ENCODE measurements at regions not wholly inside any gene's neighbourhood (a gene's known extent, or its start where the extent isn't known, plus 50 kb on each side); places are given as distances from the start of the nearest gene placed in this dataset.
"Not testable (repeated sequence)": the region's sequence is repeated elsewhere in the genome, so short reads cannot be mapped to it uniquely, and the experiment has no call there.

GRCh38 chr2:38486213-38487026, 109.3 kb upstream of the ATL2 start:
- 65% methylated on average over 8 of the region's 11 CpGs for WGBS (ENCODE audit: insufficient coverage)
- H3K27ac ChIP-seq (ENCODE audit: low read depth, low read length), result no peak overlapping the region

GRCh38 chr2:38485734-38486133, 108.7 kb upstream of the ATL2 start:
- H3K27ac ChIP-seq (ENCODE audit: low read depth, low read length), result no peak overlapping the region
- 100% methylated on average over 2 of the region's 3 CpGs for WGBS (ENCODE audit: insufficient coverage)

More at GRCh38 chr2:38486213-38487026, 109.3 kb upstream of the ATL2 start:
- Histone ChIP-seq H3K9me3 (ENCODE audit: control insufficient read depth, insufficient read depth, low read length) (no peaks in the 10 kb centered on the region), H3K4me3 (ENCODE audit: low read depth, low read length) (no peak overlapping the region), H3K27me3 (ENCODE audit: control insufficient read depth, insufficient read depth, low read length) (no peaks in the 10 kb centered on the region), H3K36me3 (ENCODE audit: control insufficient read depth, insufficient read depth, low read length) (no peaks in the 10 kb centered on the region), H3K4me1 (ENCODE audit: control insufficient read depth, insufficient read depth, low read length) (no peaks in the 10 kb centered on the region)
- DNase-seq (ENCODE audit: low read depth in 4 of 6, low spot score in 6 of 6), result no peak

GRCh38 chr2:38484957-38485356, 107.9 kb upstream of the ATL2 start:
- H3K4me3 ChIP-seq (ENCODE audit: low read depth, low read length), result no peak overlapping the region
- H3K36me3 ChIP-seq (ENCODE audit: control insufficient read depth, insufficient read depth, low read length), result no peaks in the 10 kb centered on the region
- H3K27ac ChIP-seq (ENCODE audit: low read depth, low read length), result no peak overlapping the region
- peaks cover 4% of the 10 kb centered on the region for H3K9me3 ChIP-seq (ENCODE audit: control insufficient read depth, insufficient read depth, low read length)
- no peaks in the 10 kb centered on the region for H3K27me3 ChIP-seq (ENCODE audit: control insufficient read depth, insufficient read depth, low read length)
- no peak for DNase-seq (ENCODE audit: low read depth in 4 of 6, low spot score in 6 of 6)
- WGBS (ENCODE audit: insufficient coverage), result 83% methylated on average over 1 of the region's 5 CpGs
- no peaks in the 10 kb centered on the region for H3K4me1 ChIP-seq (ENCODE audit: control insufficient read depth, insufficient read depth, low read length)

More at GRCh38 chr2:38485734-38486133, 108.7 kb upstream of the ATL2 start:
- Histone ChIP-seq H3K27me3 (ENCODE audit: control insufficient read depth, insufficient read depth, low read length) (no peaks in the 10 kb centered on the region), H3K4me1 (ENCODE audit: control insufficient read depth, insufficient read depth, low read length) (no peaks in the 10 kb centered on the region), H3K36me3 (ENCODE audit: control insufficient read depth, insufficient read depth, low read length) (no peaks in the 10 kb centered on the region), H3K4me3 (ENCODE audit: low read depth, low read length) (no peak overlapping the region), H3K9me3 (ENCODE audit: control insufficient read depth, insufficient read depth, low read length) (peaks cover 2% of the 10 kb centered on the region)
- no peak for DNase-seq (ENCODE audit: low read depth in 4 of 6, low spot score in 6 of 6)

- WGBS (ENCODE audit: insufficient coverage), result 72% methylated on average over 5 of the region's 5 CpGs
Measured at GRCh38 chr2:38483776-38484501, 106.9 kb upstream of the ATL2 start.

GRCh38 chr2:38482710-38483109, 105.6 kb upstream of the ATL2 start:
- not testable (repeated sequence) for H3K27ac ChIP-seq (ENCODE audit: low read depth, low read length); H3K36me3 ChIP-seq (ENCODE audit: control insufficient read depth, insufficient read depth, low read length); H3K4me1 ChIP-seq (ENCODE audit: control insufficient read depth, insufficient read depth, low read length); H3K9me3 ChIP-seq (ENCODE audit: control insufficient read depth, insufficient read depth, low read length); H3K4me3 ChIP-seq (ENCODE audit: low read depth, low read length); H3K27me3 ChIP-seq (ENCODE audit: control insufficient read depth, insufficient read depth, low read length); DNase-seq (ENCODE audit: low read depth in 4 of 6, low spot score in 6 of 6)
- WGBS (ENCODE audit: insufficient coverage), result no CpG with 5 or more reads among the region's 6 CpGs

More at GRCh38 chr2:38483776-38484501, 106.9 kb upstream of the ATL2 start:
- no peak for DNase-seq (ENCODE audit: low read depth in 4 of 6, low spot score in 6 of 6)
- no peak overlapping the region for H3K27ac ChIP-seq (ENCODE audit: low read depth, low read length)
- no peaks in the 10 kb centered on the region for H3K4me1 ChIP-seq (ENCODE audit: control insufficient read depth, insufficient read depth, low read length)
- no peaks in the 10 kb centered on the region for H3K36me3 ChIP-seq (ENCODE audit: control insufficient read depth, insufficient read depth, low read length)
- no peaks in the 10 kb centered on the region for H3K27me3 ChIP-seq (ENCODE audit: control insufficient read depth, insufficient read depth, low read length)
- H3K9me3 ChIP-seq (ENCODE audit: control insufficient read depth, insufficient read depth, low read length), result peaks cover 4% of the 10 kb centered on the region
- H3K4me3 ChIP-seq (ENCODE audit: low read depth, low read length), result no peak overlapping the region

GRCh38 chr2:38480617-38481016, 103.5 kb upstream of the ATL2 start:
- no peak for DNase-seq (ENCODE audit: low read depth in 4 of 6, low spot score in 6 of 6)
- Histone ChIP-seq H3K9me3 (ENCODE audit: control insufficient read depth, insufficient read depth, low read length) (peaks cover 4% of the 10 kb centered on the region), H3K27me3 (ENCODE audit: control insufficient read depth, insufficient read depth, low read length) (no peaks in the 10 kb centered on the region), H3K36me3 (ENCODE audit: control insufficient read depth, insufficient read depth, low read length) (no peaks in the 10 kb centered on the region), H3K4me1 (ENCODE audit: control insufficient read depth, insufficient read depth, low read length) (peaks cover 6% of the 10 kb centered on the region), H3K4me3 (ENCODE audit: low read depth, low read length) (no peak overlapping the region), H3K27ac (ENCODE audit: low read depth, low read length) (no peak overlapping the region)

- Histone ChIP-seq H3K4me3 (ENCODE audit: low read depth, low read length) (no peak overlapping the region), H3K36me3 (ENCODE audit: control insufficient read depth, insufficient read depth, low read length) (no peaks in the 10 kb centered on the region), H3K27me3 (ENCODE audit: control insufficient read depth, insufficient read depth, low read length) (no peaks in the 10 kb centered on the region), H3K4me1 (ENCODE audit: control insufficient read depth, insufficient read depth, low read length) (peaks cover 6% of the 10 kb centered on the region), H3K9me3 (ENCODE audit: control insufficient read depth, insufficient read depth, low read length) (peaks cover 4% of the 10 kb centered on the region), H3K27ac (ENCODE audit: low read depth, low read length) (no peak overlapping the region)
- WGBS (ENCODE audit: insufficient coverage), result 67% methylated on average over 1 of the region's 2 CpGs
- DNase-seq (ENCODE audit: low read depth in 4 of 6, low spot score in 6 of 6), result no peak
Measured at GRCh38 chr2:38477006-38477405, 99.9 kb upstream of the ATL2 start.

GRCh38 chr2:38475567-38475881, 98.5 kb upstream of the ATL2 start:
- Histone ChIP-seq H3K36me3 (ENCODE audit: control insufficient read depth, insufficient read depth, low read length) (no peaks in the 10 kb centered on the region), H3K4me1 (ENCODE audit: control insufficient read depth, insufficient read depth, low read length) (peaks cover 6% of the 10 kb centered on the region), H3K27me3 (ENCODE audit: control insufficient read depth, insufficient read depth, low read length) (no peaks in the 10 kb centered on the region), H3K9me3 (ENCODE audit: control insufficient read depth, insufficient read depth, low read length) (peaks cover 2% of the 10 kb centered on the region), H3K27ac (ENCODE audit: low read depth, low read length) (no peak overlapping the region), H3K4me3 (ENCODE audit: low read depth, low read length) (no peak overlapping the region)
- WGBS (ENCODE audit: insufficient coverage), result no CpG with 5 or more reads among the region's 3 CpGs
- DNase-seq (ENCODE audit: low read depth in 4 of 6, low spot score in 6 of 6), result no peak

- Histone ChIP-seq H3K36me3 (ENCODE audit: control insufficient read depth, insufficient read depth, low read length) (no peaks in the 10 kb centered on the region), H3K9me3 (ENCODE audit: control insufficient read depth, insufficient read depth, low read length) (no peaks in the 10 kb centered on the region), H3K4me1 (ENCODE audit: control insufficient read depth, insufficient read depth, low read length) (peaks cover 6% of the 10 kb centered on the region), H3K4me3 (ENCODE audit: low read depth, low read length) (no peak overlapping the region), H3K27me3 (ENCODE audit: control insufficient read depth, insufficient read depth, low read length) (no peaks in the 10 kb centered on the region), H3K27ac (ENCODE audit: low read depth, low read length) (no peak overlapping the region)
- no peak for DNase-seq (ENCODE audit: low read depth in 4 of 6, low spot score in 6 of 6)
- WGBS (ENCODE audit: insufficient coverage), result 92% methylated on average over 4 of the region's 6 CpGs
Measured at GRCh38 chr2:38474715-38475566, 97.9 kb upstream of the ATL2 start.
